Activated T-helper 1 cell treated with anti-CD3 and anti-CD28 coated beads, Interleukin-2, amount 50 U/mL, for 16 hours (primary cell): ENCODE measurements at regions not wholly inside any gene's neighbourhood (a gene's known extent, or its start where the extent isn't known, plus 50 kb on each side); places are given as distances from the start of the nearest gene placed in this dataset.

ENCODE experiments used
- DNase-seq, 2 donors: peaks; one replicate each; pipeline ENCODE4 v3.0.0-alpha.2; 2020; ENCODE audit warnings: low read depth in 1 of 2, low spot score in 1 of 2

DNA sequence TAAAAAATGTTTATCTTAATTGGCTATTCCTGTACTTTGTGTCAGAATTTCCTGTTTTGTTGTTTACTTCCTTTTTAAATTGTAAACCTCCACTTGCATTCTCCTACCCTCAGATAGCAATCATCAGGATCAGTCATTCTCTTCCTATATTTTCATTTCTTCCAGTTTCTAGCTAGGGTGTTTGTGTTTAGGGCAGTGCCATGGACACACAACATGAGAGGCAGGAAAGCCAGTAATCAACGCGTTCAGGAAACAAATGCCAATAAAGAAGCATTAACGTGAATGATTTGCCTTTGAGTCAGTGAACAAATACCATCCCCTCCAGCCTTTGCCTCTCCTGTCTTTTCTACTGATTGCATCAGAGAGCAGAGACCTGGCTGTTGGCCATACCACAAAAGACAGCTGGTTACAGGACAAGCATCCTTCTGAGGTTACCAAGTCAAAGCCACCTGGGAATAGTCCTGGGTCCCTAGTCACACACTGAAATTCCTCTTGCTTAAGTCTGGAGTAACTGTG, 56.7 kb upstream of the FHL2 start:
- DNase-seq, result no peak

DNA sequence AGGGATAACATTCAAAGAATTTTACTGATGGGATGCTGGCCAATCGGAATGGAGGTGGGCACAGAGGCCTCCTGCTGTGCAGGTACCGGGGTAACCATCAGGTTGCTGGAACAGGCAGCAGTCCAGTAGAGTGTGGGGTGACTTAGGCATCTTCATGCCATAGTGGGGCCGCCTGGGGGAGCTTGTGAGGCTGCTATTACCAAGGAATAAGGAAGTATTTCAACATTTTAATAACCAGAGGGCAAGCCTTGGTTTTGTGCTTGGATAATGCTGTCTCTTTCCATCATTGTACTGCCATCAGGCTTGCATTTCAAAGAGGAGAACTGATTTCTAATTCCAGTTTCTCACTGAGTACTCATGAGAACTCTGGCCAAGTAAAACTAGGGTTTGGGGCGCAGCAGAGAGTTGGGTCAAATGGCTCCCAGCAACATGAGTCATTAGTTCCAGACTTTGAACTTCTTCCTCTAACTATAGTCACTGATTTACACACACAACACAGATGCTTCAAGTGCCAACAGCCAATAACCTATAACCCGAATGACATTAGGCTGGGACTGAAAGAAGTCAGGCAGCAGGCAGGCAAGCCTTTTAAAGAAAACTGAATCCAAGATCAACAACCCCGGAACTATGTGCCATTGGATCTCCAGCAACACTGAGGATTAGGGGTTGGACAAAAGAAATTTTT, 56.1 kb upstream of the FHL2 start:
- no peak for DNase-seq

DNA sequence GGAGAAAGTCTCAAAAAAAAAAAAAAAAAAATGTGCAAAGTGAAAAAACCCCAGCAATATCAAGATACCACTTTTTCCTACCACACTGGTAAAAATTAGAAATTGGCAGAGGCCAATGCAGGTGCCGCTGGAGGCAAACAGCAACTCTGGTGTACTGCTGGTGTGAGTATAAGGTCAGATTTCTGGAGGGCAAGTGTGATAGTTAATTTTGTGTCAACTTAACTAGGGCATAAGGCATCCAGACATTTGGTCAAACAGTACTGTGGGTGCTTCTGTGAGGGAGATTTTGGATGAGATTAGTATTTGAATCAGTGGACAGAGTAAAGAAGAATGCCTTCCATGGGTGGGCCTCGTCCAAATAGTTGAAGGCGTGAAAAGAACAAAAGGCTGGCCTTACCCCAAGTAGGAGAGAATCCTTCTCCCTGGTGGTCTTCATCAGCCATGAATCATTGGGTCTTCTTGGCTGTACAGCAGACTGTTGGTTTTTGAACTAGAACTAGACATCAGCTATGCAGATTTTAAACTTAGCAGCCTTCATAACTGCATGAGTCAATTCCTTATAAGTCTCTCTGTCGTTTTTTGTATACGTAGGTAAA, 52.8 kb upstream of the FHL2 start:
- DNase-seq, result no peak

DNA sequence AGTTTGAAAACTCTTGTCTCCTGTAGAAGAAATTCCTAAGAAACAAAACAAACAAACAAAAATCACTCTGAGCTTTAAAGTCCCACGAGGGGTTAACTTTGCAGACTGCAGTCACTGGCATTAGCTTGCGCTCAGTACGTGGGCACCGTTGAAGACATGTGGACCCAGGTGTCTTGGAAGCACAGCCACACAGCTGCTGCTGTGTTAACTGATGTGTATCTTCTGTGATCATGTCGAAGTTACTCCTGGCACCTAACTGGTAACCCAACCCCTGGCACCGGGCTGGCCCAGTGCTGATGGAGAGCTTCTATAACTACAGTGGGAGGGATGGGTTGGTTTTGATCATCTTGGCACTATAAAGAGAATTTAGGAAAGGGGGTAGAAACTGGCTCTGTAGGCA, 51.6 kb upstream of the FHL2 start:
- no peak for DNase-seq

DNA sequence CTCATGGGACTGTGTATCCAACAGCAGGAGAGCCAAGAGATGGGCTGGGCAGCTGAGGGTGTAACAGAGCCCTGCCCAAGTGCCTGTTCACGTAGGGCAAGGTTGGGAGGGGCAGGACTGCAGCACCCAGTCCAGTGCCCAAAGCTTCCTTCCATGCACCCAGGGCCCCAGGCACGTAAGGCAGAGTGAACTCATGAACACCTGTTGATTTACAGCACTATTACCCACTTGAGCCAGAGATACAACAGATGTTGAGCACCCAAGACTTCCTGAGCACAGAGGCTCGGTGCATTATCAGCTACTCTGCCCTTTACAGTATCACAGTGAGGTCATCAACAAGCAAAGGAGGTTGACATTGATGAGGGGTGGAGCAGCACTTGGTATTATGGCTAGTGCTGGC, 50.2 kb upstream of the FHL2 start:
- DNase-seq, result no peak
